CD4-positive, alpha-beta T cell treated with Interleukin-2 at 100 ng/mL for 4 hours (primary cell): ENCODE measurements at regions not wholly inside any gene's neighbourhood (a gene's known extent, or its start where the extent isn't known, plus 50 kb on each side); places are given as distances from the start of the nearest gene placed in this dataset.

Experiments used
- DNase-seq: peaks from one replicate; pipeline ENCODE4 v3.0.0-alpha.2; 2020; ENCODE audit warnings: low spot score

DNA sequence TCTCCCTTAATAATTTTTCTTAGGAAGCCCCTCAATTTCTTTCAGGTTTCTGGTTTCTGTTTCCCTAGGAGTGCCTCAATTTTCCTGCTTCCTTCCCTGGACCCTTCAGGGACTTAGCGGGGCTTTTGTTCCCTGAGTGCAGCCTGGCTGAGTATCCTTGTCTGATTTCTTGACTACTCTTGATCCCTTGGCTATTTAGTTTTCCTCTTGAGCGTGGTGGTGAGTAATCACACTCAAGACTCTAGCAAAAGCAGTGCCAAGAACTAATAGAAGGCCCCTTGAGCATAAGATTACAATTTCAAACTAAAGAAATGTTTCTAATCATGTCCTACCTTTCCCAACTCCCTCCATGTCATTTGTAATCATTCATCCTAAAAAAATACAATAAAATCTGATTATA is 94.3 kb upstream of the C3orf80 start:
- DNase-seq: no peak

DNA sequence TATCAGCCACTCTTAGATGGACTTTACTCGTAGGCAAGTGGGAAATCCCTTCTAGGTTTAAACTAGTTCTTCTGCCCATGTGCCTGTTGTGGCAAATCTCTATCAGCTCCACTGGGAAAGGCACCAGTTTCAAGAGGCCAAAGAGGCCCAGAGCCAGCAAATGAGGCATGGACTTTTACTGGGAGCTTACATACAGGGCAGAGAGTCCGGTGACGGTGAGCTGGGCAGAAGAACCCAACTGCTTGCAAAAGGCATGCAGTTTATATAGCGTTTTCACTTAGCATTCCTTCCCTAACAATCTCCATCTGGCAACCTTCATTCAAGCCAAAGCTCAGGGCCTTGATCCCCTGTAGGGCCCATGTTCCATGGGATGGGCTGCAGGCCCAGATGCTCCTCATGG is 93.0 kb upstream of the C3orf80 start:
- DNase-seq: no peak

DNA sequence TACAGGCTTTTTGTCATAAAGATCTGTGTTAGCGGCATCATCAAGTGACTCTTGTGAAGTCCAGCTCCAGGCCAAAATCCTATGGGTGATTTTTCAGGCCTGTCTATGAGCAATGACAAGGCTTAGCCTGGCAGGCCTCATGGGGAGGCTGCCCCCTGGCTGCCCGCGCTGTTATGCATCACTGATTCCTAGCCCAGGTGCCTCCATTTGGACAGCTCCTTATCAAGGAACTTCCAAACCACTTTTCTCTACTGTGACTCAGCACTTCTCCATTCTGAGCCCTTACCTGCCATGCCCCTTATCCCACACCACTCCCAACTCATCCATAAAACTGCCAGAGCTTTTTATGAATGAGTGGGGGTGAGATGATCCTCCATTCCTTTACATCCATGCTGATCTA is 91.5 kb upstream of the C3orf80 start:
- no peak for DNase-seq

DNA sequence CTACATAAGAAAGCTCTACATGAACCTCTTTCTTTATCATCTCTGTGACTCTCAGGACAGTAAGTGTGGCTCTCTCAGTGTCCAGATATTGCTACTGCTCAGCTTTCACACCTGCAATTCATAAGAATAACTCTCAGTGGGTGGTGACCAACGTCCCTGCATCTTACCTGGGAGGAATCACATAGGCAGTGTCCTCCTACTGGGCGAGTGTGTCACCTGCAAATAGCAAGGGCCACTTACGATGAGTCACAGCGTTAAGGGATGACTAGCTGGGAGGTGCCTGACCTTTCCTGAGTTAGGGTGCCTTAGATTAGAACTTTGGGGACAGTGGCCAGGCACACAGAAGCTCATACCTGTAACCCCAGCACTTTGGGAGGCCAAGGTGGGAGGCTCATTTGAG is 90.8 kb upstream of the C3orf80 start:
- no peak for DNase-seq

DNA sequence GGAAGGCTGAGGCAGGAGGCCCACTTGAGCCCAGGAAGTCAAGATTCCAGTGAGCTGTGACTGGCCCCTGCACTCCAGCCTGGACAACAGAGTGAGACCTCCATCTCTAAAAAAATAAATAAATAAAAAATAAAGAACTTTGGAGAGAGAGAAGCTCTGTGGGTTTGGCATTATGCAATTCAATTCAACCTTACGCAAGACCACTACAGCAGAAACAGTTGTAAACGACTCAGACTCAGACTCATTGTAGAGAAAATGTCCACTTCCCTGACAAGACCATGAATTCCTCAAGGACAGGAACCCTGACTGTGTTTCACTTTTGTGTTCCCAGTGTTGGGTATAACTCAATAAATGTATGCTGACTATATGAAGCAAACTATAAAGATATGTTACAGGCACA is 90.3 kb upstream of the C3orf80 start:
- no peak for DNase-seq

DNA sequence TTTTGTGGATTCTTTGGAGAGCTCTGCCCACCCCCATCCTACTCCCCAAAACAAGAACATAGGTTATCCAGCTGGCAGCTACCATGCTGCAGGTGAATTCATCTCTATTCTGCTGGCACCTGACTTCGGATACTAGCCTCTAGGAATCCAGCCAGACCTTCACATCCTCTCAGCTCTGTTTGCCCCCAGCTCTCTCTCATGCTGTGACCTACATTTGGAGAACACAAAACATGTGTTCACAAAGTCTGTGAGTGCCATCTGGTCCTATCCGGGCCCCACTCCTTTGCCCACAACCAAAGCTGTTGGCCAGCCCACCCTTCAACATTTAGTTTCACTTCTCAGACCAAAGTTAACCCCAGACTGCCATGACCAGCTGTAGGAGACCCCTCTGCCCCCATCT is 89.4 kb upstream of the C3orf80 start:
- DNase-seq: no peak

DNA sequence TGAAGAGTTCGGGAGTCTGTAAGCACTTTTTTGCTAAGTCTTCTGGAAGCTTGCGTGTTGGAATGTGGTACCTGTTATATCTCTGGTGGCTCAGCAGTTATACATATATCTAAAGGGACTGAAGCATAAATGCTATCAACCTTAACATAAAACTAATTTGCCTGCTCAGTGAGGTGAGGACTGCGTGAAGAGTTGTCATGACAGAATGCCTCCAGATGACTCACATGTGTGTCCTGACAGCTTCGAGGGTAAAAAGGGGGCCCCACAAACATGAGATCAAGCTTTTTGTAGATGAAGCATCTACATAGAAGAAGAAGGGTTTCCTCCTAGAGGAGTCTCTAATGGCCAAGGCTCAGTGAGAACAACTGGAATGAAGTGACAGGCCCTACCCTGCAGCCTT is 88.8 kb upstream of the C3orf80 start:
- no peak for DNase-seq

DNA sequence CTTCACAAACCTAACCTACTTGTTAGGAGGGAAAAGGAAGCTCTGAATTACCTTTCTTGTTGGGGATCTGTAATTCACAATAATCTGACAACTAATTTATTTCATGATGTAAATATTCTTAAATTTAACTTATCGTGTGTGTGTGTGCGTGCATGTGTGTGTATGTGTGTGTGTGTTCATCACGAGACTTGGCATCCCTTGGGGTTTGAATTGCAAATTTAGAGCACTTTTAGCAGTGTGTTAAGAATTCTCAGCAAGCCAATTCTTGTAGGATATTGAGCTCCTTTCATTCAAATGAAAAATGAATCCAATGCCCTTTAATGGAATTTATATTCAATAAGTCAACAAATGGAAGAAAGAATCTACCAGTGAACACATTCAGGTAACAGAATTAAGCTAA is 85.9 kb upstream of the C3orf80 start:
- no peak for DNase-seq

DNA sequence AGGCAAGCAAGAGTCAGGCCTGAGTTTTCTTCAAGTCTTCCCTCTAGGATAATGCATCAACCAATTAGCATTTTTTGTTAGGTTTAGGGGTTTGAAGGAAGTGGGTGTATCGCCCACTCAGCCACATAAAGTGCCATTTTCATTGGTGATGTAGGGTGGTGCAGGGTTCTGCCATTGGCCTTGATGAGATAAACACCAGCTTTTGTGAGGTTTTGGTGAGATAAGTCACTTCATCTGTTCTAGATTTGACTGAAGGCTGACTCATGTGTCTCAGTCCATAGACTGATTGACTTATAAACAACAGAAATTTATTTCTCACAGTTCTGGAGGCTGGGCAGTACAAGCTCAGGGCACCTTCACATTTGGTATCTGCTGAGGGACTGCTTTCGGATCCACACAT is 84.5 kb upstream of the C3orf80 start:
- DNase-seq: no peak

DNA sequence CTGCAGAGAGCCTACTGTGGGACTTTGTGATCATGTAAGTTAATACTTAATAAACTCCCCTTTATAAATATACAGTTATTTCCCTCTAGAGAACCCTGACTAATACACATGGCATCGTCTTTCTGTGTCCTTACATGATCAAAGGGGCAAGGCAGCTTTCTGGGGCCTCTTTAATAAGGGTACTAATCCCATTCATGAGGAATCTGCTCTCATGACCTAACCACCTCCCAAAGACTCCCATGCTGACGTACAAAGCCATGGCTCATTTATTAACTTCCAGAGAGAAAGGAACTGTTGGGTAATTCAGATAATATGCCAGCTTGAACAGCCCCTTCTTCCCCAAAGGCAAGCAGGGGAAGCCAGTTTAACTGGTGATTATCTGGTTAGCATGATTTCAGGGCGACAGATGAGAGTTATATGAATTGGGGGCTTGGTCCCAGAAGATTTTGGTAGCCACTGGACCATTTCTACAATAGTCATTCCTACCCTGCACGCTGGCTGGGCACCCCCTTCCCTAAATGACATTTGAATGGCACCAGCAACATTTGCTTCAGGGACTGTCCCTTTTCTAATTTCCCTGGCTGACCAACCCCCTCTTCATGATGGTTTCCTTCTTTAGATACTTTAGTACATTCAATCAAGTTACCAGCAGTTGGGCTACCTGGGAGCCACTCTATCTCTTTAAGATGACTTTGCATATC is 83.6 kb upstream of the C3orf80 start:
- DNase-seq: no peak

DNA sequence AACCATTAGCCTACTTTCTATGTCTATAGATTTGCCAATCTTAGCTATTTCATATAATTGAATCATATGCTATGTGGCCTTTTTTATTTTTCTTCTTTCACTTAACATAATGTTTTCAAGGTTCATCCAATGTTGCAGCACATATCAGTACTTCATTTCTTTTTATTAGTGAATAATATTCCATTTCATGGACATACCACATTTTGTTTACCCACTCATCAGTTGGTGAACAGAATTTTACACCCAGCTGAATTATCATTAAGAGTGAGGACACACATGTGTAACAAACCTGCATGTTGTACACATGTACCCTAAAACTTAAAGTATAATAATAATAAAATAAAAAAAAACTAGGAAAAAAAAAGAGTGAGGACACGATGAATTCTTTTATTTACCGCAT is 81.7 kb upstream of the C3orf80 start:
- no peak for DNase-seq

DNA sequence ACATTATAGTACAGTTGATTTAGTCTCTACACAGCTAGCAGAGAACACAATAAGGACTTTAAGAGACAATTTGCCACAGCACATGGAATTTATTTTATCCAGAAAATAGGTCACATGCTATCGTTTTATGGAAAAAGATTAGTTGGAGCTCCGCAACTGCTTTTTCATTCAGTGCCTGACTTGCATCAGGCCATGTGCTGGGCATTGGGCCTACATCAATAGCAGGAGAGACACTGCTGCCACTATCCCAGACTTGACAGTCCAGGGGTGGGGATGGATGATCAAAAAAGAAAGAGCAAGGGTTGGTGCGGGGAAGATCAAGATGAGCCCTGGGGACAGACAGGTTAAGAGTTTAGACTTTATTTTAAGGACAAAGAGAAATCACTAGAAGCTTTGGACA is 75.2 kb upstream of the C3orf80 start:
- DNase-seq: no peak

DNA sequence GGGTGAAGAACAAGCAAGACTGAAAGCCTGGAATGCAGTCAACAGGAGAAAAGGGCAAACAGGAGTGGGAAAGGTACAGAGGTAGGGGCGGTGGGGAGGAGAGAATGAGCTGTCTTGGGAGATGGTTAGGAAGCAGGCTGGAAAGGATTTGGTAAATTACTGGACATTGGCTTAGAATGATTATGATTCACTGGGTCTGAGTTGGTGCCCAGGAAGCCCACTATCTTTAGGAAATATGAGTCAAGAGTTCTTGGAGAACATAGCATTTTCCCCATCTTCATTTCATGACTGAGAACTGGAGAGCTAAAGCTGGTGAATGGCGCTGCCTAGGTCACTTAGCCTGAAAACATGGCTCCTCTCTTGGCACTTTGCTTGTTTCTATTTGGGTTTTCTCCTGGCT is 74.7 kb upstream of the C3orf80 start:
- no peak for DNase-seq

DNA sequence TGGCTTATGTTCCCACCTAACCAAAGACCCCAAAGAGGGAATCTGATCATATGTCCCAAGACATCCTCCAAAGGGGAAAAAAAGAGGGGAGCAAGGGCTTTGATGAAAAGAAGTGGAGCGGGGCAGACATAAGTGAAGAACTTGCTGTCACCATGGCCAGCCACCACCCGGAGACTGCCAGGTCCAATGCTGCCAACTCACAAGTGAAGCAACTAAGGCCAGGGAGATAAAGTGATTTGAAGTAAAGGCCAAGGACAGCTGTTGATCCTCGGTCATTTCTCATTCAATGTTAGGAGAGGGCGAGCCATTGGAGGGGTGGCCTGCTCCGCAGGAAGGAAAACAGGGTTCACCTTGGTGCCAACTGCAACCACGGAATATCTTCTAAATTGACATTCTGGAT is 72.6 kb upstream of the C3orf80 start:
- DNase-seq: no peak

DNA sequence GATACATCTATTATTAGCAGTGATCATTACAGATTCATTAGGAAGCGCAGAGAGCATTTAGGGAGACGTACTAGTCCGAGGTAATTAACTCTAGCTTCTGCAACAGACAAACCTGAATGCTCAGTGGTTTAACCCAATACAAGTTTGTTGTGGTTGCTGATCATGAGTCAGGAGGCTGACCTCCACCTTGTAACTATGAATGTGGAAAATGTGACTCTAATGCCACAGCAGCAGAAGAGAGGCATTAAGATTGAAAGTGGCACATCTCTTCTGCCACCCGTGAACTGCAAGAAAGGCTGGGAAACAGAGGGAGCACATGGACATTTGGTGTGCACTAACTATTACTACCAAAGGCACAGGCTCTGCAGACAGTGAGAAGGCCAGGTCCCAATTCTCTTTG is 71.2 kb upstream of the C3orf80 start:
- no peak for DNase-seq

DNA sequence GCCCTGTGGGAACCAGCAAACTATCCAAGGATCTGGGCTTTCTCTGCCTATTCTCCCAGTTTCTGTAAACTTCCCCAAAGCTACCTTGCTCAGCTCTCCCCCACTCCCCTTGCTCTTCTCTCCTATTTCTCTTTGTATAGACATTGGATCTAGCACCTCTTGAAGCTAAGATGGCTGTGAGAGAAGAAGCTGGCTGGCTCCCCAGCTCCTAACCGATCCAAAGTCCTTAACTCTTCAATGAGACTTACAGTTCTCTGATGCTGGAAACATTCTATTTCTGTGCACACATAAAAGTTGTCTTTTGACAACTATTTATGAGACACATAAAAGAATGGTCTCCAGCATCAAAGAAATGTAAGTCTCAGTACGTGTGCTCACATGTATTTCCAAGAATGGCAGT is 70.6 kb upstream of the C3orf80 start:
- no peak for DNase-seq

DNA sequence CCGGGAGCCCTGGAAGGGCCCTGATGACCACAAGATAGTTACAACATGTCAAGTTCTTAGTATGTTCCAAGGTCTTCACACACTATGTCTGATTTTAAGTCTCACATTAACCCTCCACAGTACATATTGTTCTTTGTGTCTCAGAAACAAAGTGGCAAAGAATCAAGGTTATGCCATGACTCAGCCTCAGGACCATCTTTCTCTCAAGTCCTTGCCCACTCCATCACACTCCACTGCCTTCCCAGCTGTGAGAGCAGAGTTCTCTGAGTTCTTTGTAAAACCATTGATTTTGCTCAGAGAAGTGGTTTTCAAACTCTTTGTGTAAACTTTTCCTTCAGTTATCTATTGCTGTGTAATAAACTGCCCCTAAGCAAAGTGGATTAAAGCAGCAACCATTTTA is 67.9 kb upstream of the C3orf80 start:
- DNase-seq: no peak

DNA sequence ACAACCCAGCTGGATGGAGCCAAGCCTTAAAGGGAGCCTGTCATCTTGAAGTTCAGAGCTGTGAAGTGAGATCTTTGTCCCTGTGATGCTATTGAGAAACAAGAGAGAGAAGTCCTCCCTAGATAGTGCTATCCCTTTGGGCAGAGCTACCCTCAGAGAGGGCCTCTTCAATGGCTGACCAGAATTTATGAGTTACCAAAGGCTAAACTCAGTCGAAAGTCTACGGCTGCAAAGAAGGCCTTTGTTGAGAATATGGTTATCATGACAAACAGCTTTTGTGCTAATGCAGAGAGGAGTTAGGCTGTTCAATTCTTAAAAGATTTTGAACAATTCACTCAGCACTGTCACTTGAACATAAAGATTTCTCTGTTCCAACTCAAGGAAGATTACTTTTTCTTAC is 65.9 kb upstream of the C3orf80 start:
- no peak for DNase-seq

DNA sequence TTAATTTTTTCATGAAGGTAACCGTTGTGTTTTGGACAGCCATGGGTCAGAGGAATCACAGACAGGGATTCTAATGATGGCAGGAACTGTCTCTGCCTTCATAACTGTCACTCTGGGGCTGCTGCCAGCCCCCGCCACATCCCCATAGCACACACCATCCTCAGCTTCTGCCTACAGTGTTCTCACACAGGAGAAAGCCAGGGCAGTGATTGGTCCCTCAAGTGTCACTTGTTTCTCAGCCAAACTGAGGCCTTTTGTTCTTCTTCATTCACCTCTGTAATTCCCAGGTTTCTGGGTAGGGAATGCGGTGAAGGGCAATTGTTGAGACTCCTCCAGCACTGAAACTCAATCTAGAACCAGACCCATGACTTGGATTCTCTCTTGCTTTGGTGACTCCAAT is 65.4 kb upstream of the C3orf80 start:
- no peak for DNase-seq

DNA sequence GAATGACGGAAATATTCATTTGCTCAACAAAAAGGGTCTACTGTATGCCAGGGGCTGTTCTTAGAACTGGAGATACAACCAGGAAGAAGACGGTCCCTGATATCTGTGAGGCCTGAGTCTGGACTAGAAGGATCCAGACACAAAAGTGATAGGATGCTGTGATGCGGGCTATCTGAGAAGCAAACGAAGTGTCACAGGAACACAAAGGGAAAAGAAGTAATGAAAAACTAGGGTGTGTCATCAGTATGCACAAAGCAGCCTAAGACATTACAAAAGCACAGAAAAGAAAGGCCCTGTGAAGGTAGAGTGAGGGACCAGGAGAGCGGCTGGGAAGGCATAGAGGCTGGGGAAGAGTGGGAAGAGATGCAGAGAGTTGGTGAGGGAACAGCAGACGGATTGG is 63.3 kb upstream of the C3orf80 start:
- DNase-seq: no peak

DNA sequence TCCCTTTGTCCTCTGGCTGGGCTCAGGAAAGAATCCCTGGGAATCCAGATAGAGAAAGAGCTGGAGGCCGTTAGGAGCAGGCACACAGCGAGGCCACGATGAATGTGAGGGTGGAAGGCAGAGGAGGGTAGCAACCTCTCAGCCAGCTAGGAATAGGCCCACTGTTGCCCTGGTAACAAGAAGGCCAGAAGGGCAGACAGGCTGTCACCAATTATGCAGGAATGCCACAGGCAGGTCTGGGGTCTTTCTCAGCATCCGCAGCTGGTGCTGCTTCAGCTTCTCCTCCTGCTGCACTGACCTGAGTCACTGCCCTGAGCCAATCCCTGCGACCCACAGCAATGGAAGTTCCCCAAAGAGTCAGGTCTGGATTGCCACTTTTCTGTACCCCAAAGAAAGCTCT is 62.8 kb upstream of the C3orf80 start:
- DNase-seq: no peak

DNA sequence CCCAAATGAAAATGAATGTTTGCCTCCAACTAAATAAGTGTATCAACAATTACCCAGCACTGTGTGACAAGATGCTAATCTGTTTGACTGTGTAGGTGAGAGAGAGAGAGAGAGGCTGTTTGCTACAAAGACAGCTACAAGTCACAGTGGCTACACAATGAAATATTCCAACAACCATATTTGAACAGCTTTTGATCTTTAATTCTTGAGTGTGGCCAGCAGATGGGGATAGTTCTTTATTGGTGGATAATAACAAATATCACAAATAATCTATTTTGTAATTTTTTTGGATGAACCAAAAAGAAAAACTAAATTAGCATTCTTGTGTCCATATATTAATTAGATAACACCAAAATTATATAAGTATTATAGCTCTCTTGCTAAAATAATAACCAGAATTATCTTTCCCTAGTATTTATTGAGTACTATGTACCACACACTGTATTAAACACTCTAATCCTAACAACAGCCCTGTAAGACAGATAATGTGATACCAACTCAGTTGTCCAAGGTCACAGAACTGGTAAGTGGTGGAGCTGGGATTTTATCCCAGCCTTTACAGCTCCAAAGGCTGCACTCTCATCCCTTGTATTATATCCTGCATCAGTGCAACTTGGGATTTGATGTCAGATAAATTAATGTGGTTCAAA is 61.9 kb upstream of the C3orf80 start:
- peak; percentile 6 for DNase-seq

DNA sequence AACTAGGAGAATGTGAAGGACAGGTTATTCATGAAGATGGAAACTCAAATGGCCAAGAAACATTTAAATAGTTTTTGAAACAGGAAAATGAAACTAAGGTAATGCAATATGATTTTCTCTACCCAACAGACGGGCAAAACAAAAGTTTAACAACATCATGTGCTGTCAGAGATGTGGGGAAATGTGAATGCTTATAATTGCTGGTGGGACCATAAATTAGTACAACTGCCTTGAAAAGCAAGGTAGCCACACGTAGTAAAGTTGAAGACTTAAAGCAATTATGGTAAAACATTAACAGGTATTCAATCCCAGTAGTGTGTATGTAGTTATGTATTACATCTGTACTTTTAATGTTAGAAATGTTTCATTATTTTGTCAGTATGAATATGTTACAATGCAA is 57.0 kb upstream of the C3orf80 start:
- no peak for DNase-seq
